Heart right ventricle (tissue), 16 donors: ENCODE measurements at regions not wholly inside any gene's neighbourhood (a gene's known extent, or its start where the extent isn't known, plus 50 kb on each side); places are given as distances from the start of the nearest gene placed in this dataset.

ENCODE experiments used
- ATAC-seq, 8 donors: fragments of 200-7000 bp; cut with Tn5 transposase; one replicate each; pipeline ENCODE4 v1.9.1; 2020; ENCODE audit warnings: mild to moderate bottlenecking in 8 of 8, moderate library complexity in 8 of 8, moderate number of reproducible peaks in 1 of 8
- DNase-seq, 2 donors: peaks; one replicate each; pipeline ENCODE4 v3.0.0-alpha.2; 2020
- H3K27ac ChIP-seq, 10 donors: fragments of 200-600 bp; sonication (generic) in 2 of 10; one replicate each; pipeline versions ENCODE4 v1.5.0 to v1.8.0; 2020 to 2022; ENCODE audit warnings: mild to moderate bottlenecking in 3 of 10
- H3K27me3 ChIP-seq, 7 donors: fragments of 200-600 bp; one replicate each; pipeline ENCODE4 v1.8.0; 2021 to 2022; ENCODE audit warnings: mild to moderate bottlenecking in 2 of 7
- H3K36me3 ChIP-seq, 9 donors: fragments of 200-600 bp; sonication (generic) in 1 of 9; one replicate each; pipeline versions ENCODE4 v1.5.0 to v1.8.0; 2020 to 2022; ENCODE audit warnings: mild to moderate bottlenecking in 2 of 9
- H3K4me1 ChIP-seq, 9 donors: fragments of 200-600 bp; sonication (generic) in 1 of 9; one replicate each; pipeline versions ENCODE4 v1.5.0 to v1.8.0; 2020 to 2022; ENCODE audit warnings: mild to moderate bottlenecking in 4 of 9
- H3K4me3 ChIP-seq, 10 donors: fragments of 200-600 bp; sonication (generic) in 2 of 10; one replicate each; pipeline versions ENCODE4 v1.5.0 to v1.8.0; 2020 to 2022; ENCODE audit warnings: mild to moderate bottlenecking in 7 of 10, moderate library complexity in 2 of 10
- H3K9me3 ChIP-seq, 11 donors: fragments of 200-600 bp in 10 of 11; sonication (generic) in 2 of 11; one replicate each; pipeline versions ENCODE4 v1.5.0 to v1.8.0; 2013 to 2022; ENCODE audit warnings: mild to moderate bottlenecking in 2 of 11, control low read depth in 1 of 11, moderate library complexity in 1 of 11
- CTCF ChIP-seq, 9 donors: fragments of 200-600 bp; sonication (generic) in 2 of 9; IDR thresholded peaks; one replicate each; pipeline versions ENCODE4 v1.5.0 to v1.8.0; 2021 to 2022; ENCODE audit warnings: antibody characterized with exemption in 9 of 9, mild to moderate bottlenecking in 5 of 9, moderate library complexity in 1 of 9
- WGBS, 2 donors: extraction: QIAGEN DNeasy Blood & Tissue Kit; methylation state at CpG; one replicate each; pipeline ENCODE4 v1.1.7; 2013; ENCODE audit warnings: inconsistent platforms in 1 of 2; 5-methylcytosine and 5-hydroxymethylcytosine counted together
- intact Hi-C, 10 donors: fragments of 100-400 bp; cut with DNase I; formaldehyde crosslinking; loops; one replicate each; pipeline versions ENCODE4 v1.11.1 to v1.14.2; 2022
- donor health status: Arrhythmogenic right ventricular cardiomyopathy.
- donor health status: ischemic (EF 13 %, LVEDD 7.1; RV severe dilation, severe dysfunction).
- donor health status: healthy with polysubstance abuse.
- donor health status: DM: no; HTN: yes; CAD: no.
- donor health status: DM: no; HTN: no; CAD: no.
- donor health status: ischemic (EF 25% LVEDD 6.9; RV normal size, moderate dysfunction).
- donor health status: ischemic (EF 25% LVEDD 5.7; RV mildly dilated, moderate dysfunction).
- donor health status: healthy.
- donor health status: DM: yes; HTN: yes; CAD: no.
- donor health status: Ischemic cardiomyopathy.
- donor health status: ischemic (EF 35%, LVEDD 5.7; RV mildly dilated, moderate dysfunction).
- donor health status: nonischemic (EF 11% LVEDD 7.7; RV severe dilation, severe dysfunction).
- donor health status: DM: yes; HTN: yes; CAD: no.
- donor health status: PGD.
- donor health status: ischemic (EF 29% LVEDD 5.4; RV normal size, mild dysfunction).
- donor health status: nonischemic (EF 23%, LVEDD 6.1; RV moderate dilation, normal function).

GRCh38 chr2:66329081-66329605 lies 105.8 kb upstream of the MEIS1 start:
- peaks cover 0 to 4% (median 0%) of the 10 kb centered on the region in 7 donors for H3K27me3 ChIP-seq
- WGBS, 2 donors, result 73 to 78% methylated on average over 5 of the region's 5 CpGs
- intact Hi-C loops, result no loop called here
- no peaks in the 10 kb centered on the region for H3K9me3 ChIP-seq
- no peak for TF ChIP-seq CTCF (IDR thresholded peaks at IDR 0.05)
- no peaks in the 10 kb centered on the region for H3K36me3 ChIP-seq
- ATAC-seq, result peak in 1 of 8 donors; percentile 15
- H3K4me3 ChIP-seq, result no peak overlapping the region
- H3K4me1 ChIP-seq, result no peaks in the 10 kb centered on the region
- no peak for DNase-seq
- no peak overlapping the region for H3K27ac ChIP-seq

- Histone ChIP-seq H3K27me3 (peaks cover 0 to 4% (median 0%) of the 10 kb centered on the region in 7 donors), H3K4me1 (no peaks in the 10 kb centered on the region), H3K4me3 (no peak overlapping the region), H3K9me3 (no peaks in the 10 kb centered on the region), H3K36me3 (no peaks in the 10 kb centered on the region), H3K27ac (no peak overlapping the region)
- 89 to 95% methylated on average over 5 of the region's 5 CpGs for WGBS, 2 donors
- DNase-seq (no peak), ATAC-seq (no peak)
- intact Hi-C loops, result no loop called here
- TF ChIP-seq CTCF (IDR thresholded peaks at IDR 0.05), result no peak
Measured at GRCh38 chr2:66327066-66327740, 107.7 kb upstream of the MEIS1 start.

- TF ChIP-seq CTCF (IDR thresholded peaks at IDR 0.05), result no peak
- Histone ChIP-seq H3K9me3 (no peaks in the 10 kb centered on the region), H3K27me3 (no peaks in the 10 kb centered on the region), H3K4me3 (no peak overlapping the region), H3K4me1 (no peaks in the 10 kb centered on the region), H3K27ac (no peak overlapping the region), H3K36me3 (no peaks in the 10 kb centered on the region)
- ATAC-seq (no peak), DNase-seq (no peak)
- WGBS, 2 donors, result 79 to 80% methylated on average over 4 of the region's 4 CpGs
- intact Hi-C loops, result no loop called here
Measured at GRCh38 chr2:66324909-66325528, 109.9 kb upstream of the MEIS1 start.

GRCh38 chr2:66324356-66324755 lies 110.6 kb upstream of the MEIS1 start:
- intact Hi-C loops, result no loop called here
- H3K27me3 ChIP-seq, result no peaks in the 10 kb centered on the region
- H3K27ac ChIP-seq, result no peak overlapping the region
- 79 to 86% methylated on average over 6 of the region's 6 CpGs for WGBS, 2 donors
- TF ChIP-seq CTCF (IDR thresholded peaks at IDR 0.05), result no peak
- H3K4me3 ChIP-seq, result no peak overlapping the region
- H3K4me1 ChIP-seq, result no peaks in the 10 kb centered on the region
- no peak for DNase-seq
- ATAC-seq, result no peak
- H3K36me3 ChIP-seq, result no peaks in the 10 kb centered on the region
- H3K9me3 ChIP-seq, result no peaks in the 10 kb centered on the region
